Thyroid gland (tissue), 4 donors: ENCODE measurements at regions not wholly inside any gene's neighbourhood (a gene's known extent, or its start where the extent isn't known, plus 50 kb on each side); places are given as distances from the start of the nearest gene placed in this dataset.

Experiments
- DNase-seq, 2 donors: peaks; one replicate each; pipeline ENCODE4 v3.0.0-alpha.2; 2019
- H3K27ac ChIP-seq, 3 donors: fragments of 200-600 bp; sonication (generic); 1 replicate in 2 of 3; 2 replicates in 1 of 3; pipeline ENCODE4 v1.5.1; 2016 to 2019; ENCODE audit warnings: mild to moderate bottlenecking in 1 of 3, moderate library complexity in 1 of 3
- H3K27me3 ChIP-seq: fragments of 200-600 bp; sonication (generic); one replicate; pipeline ENCODE4 v1.5.1; 2019
- H3K36me3 ChIP-seq, 2 donors: fragments of 200-600 bp; sonication (generic); one replicate each; pipeline ENCODE4 v1.5.1; 2016 to 2019
- H3K4me1 ChIP-seq, 2 donors: fragments of 200-600 bp; sonication (generic); one replicate each; pipeline ENCODE4 v1.5.1; 2017 to 2019
- H3K4me3 ChIP-seq, 3 donors: fragments of 200-600 bp; sonication (generic); replicated peaks in 1 of 3; 1 replicate in 2 of 3; 2 replicates in 1 of 3; pipeline ENCODE4 v1.5.1; 2016; ENCODE audit warnings: mild to moderate bottlenecking in 1 of 3
- H3K9me3 ChIP-seq: fragments of 200-600 bp; sonication (generic); one replicate; pipeline ENCODE4 v1.5.1; 2017
- CTCF ChIP-seq, 6 experiments: fragments of 200-600 bp in 3 of 6; fragments of 450-650 bp in 3 of 6; sonication (generic) in 3 of 6; IDR thresholded peaks; one replicate each; pipeline ENCODE4 v1.5.1; 2016 to 2019; ENCODE audit warnings: antibody characterized with exemption in 6 of 6, mild to moderate bottlenecking in 2 of 6, inconsistent platforms in 1 of 6, moderate library complexity in 1 of 6
- POLR2A ChIP-seq, 2 donors: fragments of 450-650 bp; IDR thresholded peaks; one replicate each; pipeline ENCODE4 v1.6.1; 2017; ENCODE audit warnings: antibody characterized with exemption in 2 of 2, mild to moderate bottlenecking in 2 of 2, moderate library complexity in 1 of 2
- WGBS, 2 donors: methylation state at CpG; one replicate each; pipeline ENCODE4 v1.1.5; 2017; 5-methylcytosine and 5-hydroxymethylcytosine counted together
- intact Hi-C: fragments of 100-400 bp; cut with DNase I; formaldehyde crosslinking; loops from one replicate; pipeline ENCODE4 v1.15.1; 2023

DNA sequence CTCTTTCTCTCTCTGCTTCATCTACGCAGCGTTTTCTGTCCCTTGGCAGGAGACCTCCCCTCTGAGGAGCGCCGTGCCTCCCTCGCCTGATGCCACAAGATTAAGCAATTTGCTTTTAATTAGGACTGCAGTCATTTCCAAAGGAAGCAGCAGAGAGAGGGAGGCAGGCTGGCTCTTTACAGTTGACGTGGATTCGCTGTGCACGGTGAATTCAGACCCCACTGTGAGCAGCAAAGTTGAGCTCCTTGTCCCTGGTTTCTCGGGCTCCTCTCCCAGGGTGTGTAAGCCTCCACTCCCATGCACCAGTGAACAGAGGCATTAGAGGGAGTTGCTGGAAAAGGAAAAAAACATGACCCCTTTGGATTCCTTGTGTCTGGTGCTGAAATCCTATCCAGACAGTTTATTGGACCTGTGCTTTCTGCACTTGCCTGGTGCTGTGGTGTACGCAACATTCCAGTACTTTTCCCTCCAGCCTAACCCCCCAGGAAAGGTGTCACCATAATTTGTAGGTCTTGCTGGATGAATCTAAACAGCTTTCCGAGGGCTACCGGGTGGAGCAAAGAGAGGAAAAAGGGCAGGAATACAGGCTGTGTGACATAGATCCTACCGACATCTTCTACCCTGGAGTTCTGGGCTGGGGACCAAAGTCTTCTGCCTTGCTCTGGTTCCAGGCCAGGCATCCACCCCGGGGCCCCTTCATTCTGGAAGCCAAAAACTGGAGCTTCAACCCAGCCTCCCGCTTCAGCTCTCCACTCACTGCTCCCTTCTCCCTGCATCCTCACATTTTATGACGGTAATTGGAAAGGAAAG lies 171.0 kb downstream of the MAF start:
- no peaks in the 10 kb centered on the region for H3K9me3 ChIP-seq
- H3K36me3 ChIP-seq = no peaks in the 10 kb centered on the region
- H3K27me3 ChIP-seq = no peaks in the 10 kb centered on the region
- H3K27ac ChIP-seq = no peak overlapping the region
- intact Hi-C loops = no loop called here
- H3K4me3 ChIP-seq = no peak overlapping the region
- TF ChIP-seq CTCF (IDR thresholded peaks at IDR 0.05) (no peak), POLR2A (IDR thresholded peaks at IDR 0.05) (no peak)
- DNase-seq = peak in 1 of 2 donors; percentile 30
- 71 to 75% methylated on average over 16 of the region's 16 CpGs for WGBS, 2 donors
- H3K4me1 ChIP-seq = peaks cover 0 to 9% of the 10 kb centered on the region in 2 donors

- no peak overlapping the region for H3K27ac ChIP-seq
- no peak overlapping the region for H3K4me3 ChIP-seq
- DNase-seq = no peak
- no peaks in the 10 kb centered on the region for H3K9me3 ChIP-seq
- H3K36me3 ChIP-seq = no peaks in the 10 kb centered on the region
- 94 to 96% methylated on average over 6 of the region's 6 CpGs for WGBS, 2 donors
- intact Hi-C loops = no loop called here
- peaks cover 0 to 9% of the 10 kb centered on the region in 2 donors for H3K4me1 ChIP-seq
- TF ChIP-seq POLR2A (IDR thresholded peaks at IDR 0.05) (no peak), CTCF (IDR thresholded peaks at IDR 0.05) (no peak)
- H3K27me3 ChIP-seq = no peaks in the 10 kb centered on the region
Observed at GRCh38 chr16:79426663-79427062, 173.9 kb downstream of the MAF start.

- Histone ChIP-seq H3K4me1 (no peaks in the 10 kb centered on the region), H3K9me3 (no peaks in the 10 kb centered on the region), H3K4me3 (no peak overlapping the region), H3K27ac (no peak overlapping the region), H3K27me3 (no peaks in the 10 kb centered on the region), H3K36me3 (no peaks in the 10 kb centered on the region)
- no peak for TF ChIP-seq CTCF (IDR thresholded peaks at IDR 0.05)
- TF ChIP-seq POLR2A (IDR thresholded peaks at IDR 0.05) = no peak
- 68 to 75% methylated on average over 7 of the region's 7 CpGs for WGBS, 2 donors
- DNase-seq = no peak
- intact Hi-C loops = no loop called here
Observed at GRCh38 chr16:79422064-79422463, 178.5 kb downstream of the MAF start.

GRCh38 chr16:79421126-79421525 lies 179.4 kb downstream of the MAF start:
- WGBS, 2 donors = 94 to 96% methylated on average over 7 of the region's 7 CpGs
- intact Hi-C loops = no loop called here
- Histone ChIP-seq H3K27me3 (no peaks in the 10 kb centered on the region), H3K36me3 (no peaks in the 10 kb centered on the region), H3K9me3 (no peaks in the 10 kb centered on the region), H3K4me3 (no peak overlapping the region), H3K27ac (no peak overlapping the region), H3K4me1 (no peaks in the 10 kb centered on the region)
- no peak for TF ChIP-seq POLR2A (IDR thresholded peaks at IDR 0.05)
- no peak for TF ChIP-seq CTCF (IDR thresholded peaks at IDR 0.05)
- DNase-seq = no peak

DNA sequence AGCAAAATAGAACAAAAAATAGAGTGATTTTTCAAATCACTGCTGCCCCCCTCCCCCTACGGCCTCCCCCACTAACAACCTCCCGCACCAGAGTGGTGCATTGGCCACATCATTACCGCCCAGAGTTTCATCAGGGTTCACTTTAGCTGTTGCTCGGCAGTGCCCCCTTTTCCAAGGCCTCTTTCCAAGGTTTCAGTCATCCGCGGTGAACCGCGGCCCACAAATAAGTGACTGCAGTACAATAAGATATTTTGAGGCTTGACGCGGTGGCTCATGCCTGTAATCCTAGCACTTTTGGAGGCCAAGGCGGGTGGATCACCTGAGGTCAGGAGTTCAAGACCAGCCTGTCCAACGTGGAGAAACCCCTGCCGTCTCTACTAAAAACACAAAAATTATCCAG lies 180.0 kb downstream of the MAF start:
- intact Hi-C loops = no loop called here
- Histone ChIP-seq H3K4me1 (no peaks in the 10 kb centered on the region), H3K36me3 (no peaks in the 10 kb centered on the region), H3K27ac (no peak overlapping the region), H3K9me3 (no peaks in the 10 kb centered on the region), H3K4me3 (no peak overlapping the region), H3K27me3 (no peaks in the 10 kb centered on the region)
- no peak for TF ChIP-seq POLR2A (IDR thresholded peaks at IDR 0.05)
- TF ChIP-seq CTCF (IDR thresholded peaks at IDR 0.05) = no peak
- 83 to 95% methylated on average over 13 of the region's 13 CpGs for WGBS, 2 donors
- DNase-seq = no peak
